ENCODE measurements at regions not wholly inside any gene's neighbourhood (a gene's known extent, or its start where the extent isn't known, plus 50 kb on each side); places are given as distances from the start of the nearest gene placed in this dataset.

- no peak for FAIRE-seq
- Histone ChIP-seq H3K9ac (ENCODE audit: low read length in 3 of 3) (no peak overlapping the region), H3K27ac (ENCODE audit: low read depth in 2 of 2, low read length in 2 of 2) (no peak overlapping the region), H3K4me3 (ENCODE audit: low read length in 3 of 3) (no peak overlapping the region), H3K36me3 (ENCODE audit: control insufficient read depth in 2 of 3, insufficient read depth in 3 of 3, low read length in 3 of 3) (no peaks in the 10 kb centered on the region), H3K27me3 (ENCODE audit: control insufficient read depth, insufficient read depth, low read length) (no peaks in the 10 kb centered on the region), H3K4me1 (ENCODE audit: control insufficient read depth in 2 of 3, insufficient read depth in 2 of 3, low read depth in 1 of 3, low read length in 3 of 3) (no peaks in the 10 kb centered on the region), H3K9me3 (ENCODE audit: control insufficient read depth in 2 of 3, insufficient read depth in 1 of 3, low read length in 3 of 3) (peaks cover 0 to 5% (median 0%) of the 10 kb centered on the region in 3 donors)
- DNase-seq = no peak
- intact Hi-C loops (cut with DNase I) = no loop called here
- TF ChIP-seq CTCF (IDR thresholded peaks at IDR 0.05; ENCODE audit: borderline replicate concordance, extremely low read depth, insufficient read depth) = no peak
These were observed 254.9 kb upstream of the NRIP1 start for GRCh38 chr21:15319727-15320126.

- TF ChIP-seq CTCF (IDR thresholded peaks at IDR 0.05; ENCODE audit: borderline replicate concordance, extremely low read depth, insufficient read depth) = no peak
- Histone ChIP-seq H3K9me3 (ENCODE audit: control insufficient read depth in 2 of 3, insufficient read depth in 1 of 3, low read length in 3 of 3) (peaks cover 0 to 5% (median 0%) of the 10 kb centered on the region in 3 donors), H3K4me3 (ENCODE audit: low read length in 3 of 3) (no peak overlapping the region), H3K36me3 (ENCODE audit: control insufficient read depth in 2 of 3, insufficient read depth in 3 of 3, low read length in 3 of 3) (no peaks in the 10 kb centered on the region), H3K4me1 (ENCODE audit: control insufficient read depth in 2 of 3, insufficient read depth in 2 of 3, low read depth in 1 of 3, low read length in 3 of 3) (no peaks in the 10 kb centered on the region), H3K27me3 (ENCODE audit: control insufficient read depth, insufficient read depth, low read length) (no peaks in the 10 kb centered on the region), H3K27ac (ENCODE audit: low read depth in 2 of 2, low read length in 2 of 2) (no peak overlapping the region), H3K9ac (ENCODE audit: low read length in 3 of 3) (no peak overlapping the region)
- intact Hi-C loops (cut with DNase I) = no loop called here
- no peak for FAIRE-seq
- no peak for DNase-seq
These were observed 259.7 kb upstream of the NRIP1 start for GRCh38 chr21:15324542-15324941.

GRCh38 chr21:15326032-15326867, 261.4 kb upstream of the NRIP1 start:
- Histone ChIP-seq H3K9ac (ENCODE audit: low read length in 3 of 3) (no peak overlapping the region), H3K27ac (ENCODE audit: low read depth in 2 of 2, low read length in 2 of 2) (no peak overlapping the region), H3K4me3 (ENCODE audit: low read length in 3 of 3) (no peak overlapping the region), H3K9me3 (ENCODE audit: control insufficient read depth in 2 of 3, insufficient read depth in 1 of 3, low read length in 3 of 3) (peaks cover 0 to 5% (median 0%) of the 10 kb centered on the region in 3 donors), H3K4me1 (ENCODE audit: control insufficient read depth in 2 of 3, insufficient read depth in 2 of 3, low read depth in 1 of 3, low read length in 3 of 3) (no peaks in the 10 kb centered on the region), H3K27me3 (ENCODE audit: control insufficient read depth, insufficient read depth, low read length) (no peaks in the 10 kb centered on the region), H3K36me3 (ENCODE audit: control insufficient read depth in 2 of 3, insufficient read depth in 3 of 3, low read length in 3 of 3) (no peaks in the 10 kb centered on the region)
- no peak for TF ChIP-seq CTCF (IDR thresholded peaks at IDR 0.05; ENCODE audit: borderline replicate concordance, extremely low read depth, insufficient read depth)
- intact Hi-C loops (cut with DNase I) = no loop called here
- no peak for FAIRE-seq
- DNase-seq = no peak

All from kidney (tissue), 13 donors.